HepG2 (cell line): ENCODE measurements at regions not wholly inside any gene's neighbourhood (a gene's known extent, or its start where the extent isn't known, plus 50 kb on each side); places are given as distances from the start of the nearest gene placed in this dataset.

Source experiments
- CTCF ChIP-seq: sonication (generic); formaldehyde crosslinking; IDR thresholded peaks from 2 replicates; pipeline ENCODE4 v1.5.0; 2020; ENCODE audit warnings: mild to moderate bottlenecking, missing genetic modification reagents, moderate library complexity
- PHF21A ChIP-seq: sonication (generic); formaldehyde crosslinking; IDR thresholded peaks from 2 replicates; pipeline ENCODE4 v1.5.0; 2020; ENCODE audit warnings: mild to moderate bottlenecking, missing genetic modification reagents
- TAF1 ChIP-seq: sonication (generic); formaldehyde crosslinking; IDR thresholded peaks from 2 replicates; pipeline ENCODE4 v1.4.0; 2020; ENCODE audit warnings: missing genetic modification reagents
- TARDBP ChIP-seq: sonication (generic); formaldehyde crosslinking; IDR thresholded peaks from 2 replicates; pipeline ENCODE4 v1.8.0; 2022; ENCODE audit warnings: mild to moderate bottlenecking, missing genetic modification reagents
- ZNF263 ChIP-seq: sonication (generic); formaldehyde crosslinking; IDR thresholded peaks from 2 replicates; pipeline ENCODE4 v1.4.0; 2020; ENCODE audit warnings: missing genetic modification reagents
- ZNF616 ChIP-seq: sonication (generic); formaldehyde crosslinking; IDR thresholded peaks from 2 replicates; pipeline ENCODE4 v1.5.0; 2020; ENCODE audit warnings: low read depth, mild to moderate bottlenecking, missing genetic modification reagents
- TF ChIP-seq, protein P1 (sequence below): sonication (generic); formaldehyde crosslinking; IDR thresholded peaks from 2 replicates; pipeline ENCODE4 v1.4.0; 2020; ENCODE audit warnings: missing genetic modification reagents, borderline replicate concordance

DNA sequence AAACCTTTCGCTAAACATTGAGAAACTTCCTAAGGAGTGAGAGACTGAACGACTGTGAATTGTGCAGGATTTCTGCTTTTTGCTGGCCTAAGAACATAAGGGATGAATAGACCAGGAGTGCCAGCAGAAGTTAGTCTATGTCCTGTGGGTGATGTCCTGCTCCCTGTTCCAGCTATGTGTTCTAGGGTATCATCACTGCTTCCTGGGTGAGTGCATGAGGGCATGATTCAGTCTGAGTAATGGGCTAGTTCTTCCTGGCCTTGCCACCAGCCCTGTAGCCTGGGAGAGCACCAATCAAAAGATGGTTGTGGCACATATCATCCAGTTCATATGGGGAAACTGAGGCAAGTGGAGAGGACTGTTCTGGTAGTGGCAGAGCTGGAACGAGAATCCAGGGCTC is 153.9 kb upstream of the TPM1 start:
- TF ChIP-seq TAF1, result no peak
- TF ChIP-seq, protein P1, sequence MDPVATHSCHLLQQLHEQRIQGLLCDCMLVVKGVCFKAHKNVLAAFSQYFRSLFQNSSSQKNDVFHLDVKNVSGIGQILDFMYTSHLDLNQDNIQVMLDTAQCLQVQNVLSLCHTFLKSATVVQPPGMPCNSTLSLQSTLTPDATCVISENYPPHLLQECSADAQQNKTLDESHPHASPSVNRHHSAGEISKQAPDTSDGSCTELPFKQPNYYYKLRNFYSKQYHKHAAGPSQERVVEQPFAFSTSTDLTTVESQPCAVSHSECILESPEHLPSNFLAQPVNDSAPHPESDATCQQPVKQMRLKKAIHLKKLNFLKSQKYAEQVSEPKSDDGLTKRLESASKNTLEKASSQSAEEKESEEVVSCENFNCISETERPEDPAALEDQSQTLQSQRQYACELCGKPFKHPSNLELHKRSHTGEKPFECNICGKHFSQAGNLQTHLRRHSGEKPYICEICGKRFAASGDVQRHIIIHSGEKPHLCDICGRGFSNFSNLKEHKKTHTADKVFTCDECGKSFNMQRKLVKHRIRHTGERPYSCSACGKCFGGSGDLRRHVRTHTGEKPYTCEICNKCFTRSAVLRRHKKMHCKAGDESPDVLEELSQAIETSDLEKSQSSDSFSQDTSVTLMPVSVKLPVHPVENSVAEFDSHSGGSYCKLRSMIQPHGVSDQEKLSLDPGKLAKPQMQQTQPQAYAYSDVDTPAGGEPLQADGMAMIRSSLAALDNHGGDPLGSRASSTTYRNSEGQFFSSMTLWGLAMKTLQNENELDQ, result no peak
- no peak for TF ChIP-seq ZNF616
- no peak for TF ChIP-seq PHF21A (CRISPR knock-in tag)
- no peak for TF ChIP-seq ZNF263 (CRISPR knock-in tag)
- no peak for TF ChIP-seq CTCF (CRISPR knock-in tag)
- no peak for TF ChIP-seq TARDBP (CRISPR knock-in tag)
